CD14-positive monocyte (primary cell): ENCODE measurements at regions not wholly inside any gene's neighbourhood (a gene's known extent, or its start where the extent isn't known, plus 50 kb on each side); places are given as distances from the start of the nearest gene placed in this dataset.
"Not testable (repeated sequence)": the region's sequence is repeated elsewhere in the genome, so short reads cannot be mapped to it uniquely, and the experiment has no call there.

Experiments
- DNase-seq, 3 donors: peaks; one replicate each; pipeline ENCODE4 v3.0.0-alpha.2; 2011 to 2022
- H2AFZ ChIP-seq: 2 replicates; pipeline ENCODE4 v1.6.0; 2012; ENCODE audit warnings: mild to moderate bottlenecking, low read depth, low read length, inconsistent platforms; ENCODE audit not compliant: insufficient read depth, poor library complexity, severe bottlenecking
- H3K27ac ChIP-seq, 2 donors: 1 replicate in 1 of 2; 2 replicates in 1 of 2; pipeline ENCODE4 v1.5.1; 2012 to 2013; ENCODE audit warnings: low read length in 2 of 2, control low read depth in 1 of 2, inconsistent platforms in 1 of 2, low read depth in 1 of 2, mild to moderate bottlenecking in 1 of 2
- H3K27me3 ChIP-seq, 2 donors: one replicate each; pipeline versions ENCODE4 v1.6.0 to v1.6.1; 2011 to 2013; ENCODE audit warnings: low read length in 2 of 2; ENCODE audit not compliant: control insufficient read depth in 2 of 2, insufficient read depth in 2 of 2
- H3K36me3 ChIP-seq, 2 donors: replicated peaks in 1 of 2; 1 replicate in 1 of 2; 2 replicates in 1 of 2; pipeline versions ENCODE4 v1.5.1 to v1.6.1; 2012 to 2013; ENCODE audit warnings: low read length in 2 of 2, control low read depth in 1 of 2, inconsistent platforms in 1 of 2, mild to moderate bottlenecking in 1 of 2; ENCODE audit not compliant: insufficient read depth in 2 of 2, control insufficient read depth in 1 of 2
- H3K4me1 ChIP-seq, 2 donors: 1 replicate in 1 of 2; 2 replicates in 1 of 2; pipeline versions ENCODE4 v1.5.1 to v1.6.1; 2012 to 2013; ENCODE audit warnings: low read length in 2 of 2, control low read depth in 1 of 2, inconsistent platforms in 1 of 2, mild to moderate bottlenecking in 1 of 2, moderate library complexity in 1 of 2; ENCODE audit not compliant: insufficient read depth in 2 of 2, control insufficient read depth in 1 of 2
- H3K4me2 ChIP-seq: replicated peaks from 2 replicates; pipeline ENCODE3; 2012; ENCODE audit warnings: low read length, moderate library complexity, mild to moderate bottlenecking; ENCODE audit not compliant: poor library complexity, severe bottlenecking; ENCODE audit errors: extremely low read depth
- H3K4me3 ChIP-seq, 3 experiments: fragments of 200-600 bp in 1 of 3; sonication (generic) in 1 of 3; replicated peaks in 1 of 3; 1 replicate in 2 of 3; 2 replicates in 1 of 3; pipeline ENCODE4 v1.5.1; 2011 to 2013; ENCODE audit warnings: low read length in 3 of 3, mild to moderate bottlenecking in 3 of 3, control low read depth in 2 of 3, low read depth in 2 of 3, inconsistent platforms in 1 of 3, moderate library complexity in 1 of 3
- H3K79me2 ChIP-seq: 2 replicates; pipeline ENCODE4 v1.6.0; 2012; ENCODE audit warnings: mild to moderate bottlenecking, control low read depth, inconsistent platforms, low read length, moderate library complexity; ENCODE audit not compliant: insufficient read depth
- H3K9ac ChIP-seq: 2 replicates; pipeline ENCODE4 v1.6.0; 2017; ENCODE audit warnings: low read length, mild to moderate bottlenecking; ENCODE audit not compliant: insufficient read depth, poor library complexity, severe bottlenecking
- H3K9me3 ChIP-seq, 2 donors: replicated peaks in 1 of 2; 1 replicate in 1 of 2; 2 replicates in 1 of 2; pipeline versions ENCODE4 v1.5.1 to v1.6.1; 2012 to 2013; ENCODE audit warnings: low read length in 2 of 2, control low read depth in 1 of 2; ENCODE audit not compliant: control insufficient read depth in 1 of 2, insufficient read depth in 1 of 2
- H4K20me1 ChIP-seq: 2 replicates; pipeline ENCODE4 v1.6.0; 2012; ENCODE audit warnings: mild to moderate bottlenecking, low read length, control low read depth, moderate library complexity; ENCODE audit not compliant: insufficient read depth
- H3K27ac Mint-ChIP-seq, 7 donors: one replicate each; pipeline ENCODE4 v1.8.0; 2020; ENCODE audit warnings: mild to moderate bottlenecking in 7 of 7, mixed read lengths in 7 of 7, moderate library complexity in 6 of 7, inconsistent platforms in 2 of 7
- H3K27me3 Mint-ChIP-seq, 3 donors: one replicate each; pipeline ENCODE4 v1.8.0; 2021 to 2022; ENCODE audit warnings: low read depth in 3 of 3, mild to moderate bottlenecking in 3 of 3, mixed read lengths in 3 of 3, moderate library complexity in 3 of 3, inconsistent platforms in 1 of 3
- H3K36me3 Mint-ChIP-seq, 2 donors: one replicate each; pipeline ENCODE4 v1.8.0; 2020; ENCODE audit warnings: mixed read lengths in 2 of 2, inconsistent platforms in 1 of 2, mild to moderate bottlenecking in 1 of 2
- H3K4me1 Mint-ChIP-seq: one replicate; pipeline ENCODE4 v1.8.0; 2020; ENCODE audit warnings: mild to moderate bottlenecking, mixed read lengths
- H3K4me3 Mint-ChIP-seq, 2 donors: one replicate each; pipeline ENCODE4 v1.8.0; 2020; ENCODE audit warnings: mild to moderate bottlenecking in 2 of 2, mixed read lengths in 2 of 2, moderate library complexity in 1 of 2
- H3K9me3 Mint-ChIP-seq, 7 donors: one replicate each; pipeline ENCODE4 v1.8.0; 2020 to 2022; ENCODE audit warnings: mixed read lengths in 7 of 7, mild to moderate bottlenecking in 6 of 7, moderate library complexity in 6 of 7, inconsistent platforms in 2 of 7
- WGBS: methylation state at CpG from one replicate; pipeline ENCODE4 v1.1.5; 2013; ENCODE audit warnings: missing lambda C conversion rate; ENCODE audit not compliant: insufficient coverage; 5-methylcytosine and 5-hydroxymethylcytosine counted together
- intact Hi-C, 2 donors: fragments of 100-400 bp; cut with micrococcal nuclease; formaldehyde crosslinking; loops; one replicate each; pipeline versions ENCODE4 v1.15.0 to v1.15.1; 2023

- H3K4me3 ChIP-seq, H3K4me1 ChIP-seq, H3K9me3 ChIP-seq, H3K9ac ChIP-seq, H3K79me2 ChIP-seq, H3K27me3 Mint-ChIP-seq, H3K9me3 Mint-ChIP-seq, intact Hi-C loops, H2AFZ ChIP-seq, H3K27ac ChIP-seq, H3K27me3 ChIP-seq, H3K4me2 ChIP-seq, H3K36me3 Mint-ChIP-seq, H4K20me1 ChIP-seq, H3K36me3 ChIP-seq, H3K27ac Mint-ChIP-seq, H3K4me1 Mint-ChIP-seq, DNase-seq, H3K4me3 Mint-ChIP-seq: not testable (repeated sequence)
- WGBS: no CpG with 5 or more reads among the region's 10 CpGs
Measured at GRCh38 chr2:111445941-111446340, 325.2 kb downstream of the BCL2L11 start.

GRCh38 chr2:111447482-111447881 lies 326.8 kb downstream of the BCL2L11 start:
- WGBS: no CpG with 5 or more reads among the region's 5 CpGs
- H3K4me1 Mint-ChIP-seq: not testable (repeated sequence)

GRCh38 chr2:111448796-111449195 lies 328.1 kb downstream of the BCL2L11 start:
- intact Hi-C loops, H3K4me2 ChIP-seq, H3K4me1 Mint-ChIP-seq, H3K27me3 ChIP-seq, H3K9me3 ChIP-seq, H3K36me3 ChIP-seq, H3K36me3 Mint-ChIP-seq, H3K4me3 Mint-ChIP-seq, H2AFZ ChIP-seq, DNase-seq, H3K4me3 ChIP-seq, H4K20me1 ChIP-seq, H3K9ac ChIP-seq, H3K27me3 Mint-ChIP-seq, H3K79me2 ChIP-seq, H3K27ac ChIP-seq, H3K9me3 Mint-ChIP-seq, H3K4me1 ChIP-seq, H3K27ac Mint-ChIP-seq: not testable (repeated sequence)
- WGBS: no CpG with 5 or more reads among the region's 8 CpGs

More at GRCh38 chr2:111447482-111447881, 326.8 kb downstream of the BCL2L11 start:
- H3K4me3 Mint-ChIP-seq, H2AFZ ChIP-seq, intact Hi-C loops, H3K4me3 ChIP-seq, H3K9me3 Mint-ChIP-seq, H3K27ac Mint-ChIP-seq, H3K9me3 ChIP-seq, H3K4me2 ChIP-seq, H3K9ac ChIP-seq, H3K79me2 ChIP-seq, H3K4me1 ChIP-seq, H3K36me3 Mint-ChIP-seq, H3K27me3 Mint-ChIP-seq, DNase-seq, H4K20me1 ChIP-seq, H3K36me3 ChIP-seq, H3K27ac ChIP-seq, H3K27me3 ChIP-seq: not testable (repeated sequence)

GRCh38 chr2:111450526-111450925 lies 329.8 kb downstream of the BCL2L11 start:
- peaks cover 11% of the 10 kb centered on the region for H3K4me1 Mint-ChIP-seq
- H3K9me3 ChIP-seq, DNase-seq, H3K4me1 ChIP-seq, H3K27ac Mint-ChIP-seq, H3K36me3 Mint-ChIP-seq, H4K20me1 ChIP-seq, H3K27me3 Mint-ChIP-seq, H2AFZ ChIP-seq, intact Hi-C loops, H3K4me3 ChIP-seq, H3K27ac ChIP-seq, H3K9ac ChIP-seq, H3K36me3 ChIP-seq, H3K27me3 ChIP-seq, H3K4me2 ChIP-seq, H3K9me3 Mint-ChIP-seq, H3K4me3 Mint-ChIP-seq, H3K79me2 ChIP-seq: not testable (repeated sequence)
- no CpG with 5 or more reads among the region's 6 CpGs for WGBS
